Astrocyte (in vitro differentiated cells and primary cell): ENCODE measurements at regions not wholly inside any gene's neighbourhood (a gene's known extent, or its start where the extent isn't known, plus 50 kb on each side); places are given as distances from the start of the nearest gene placed in this dataset.

Experiments
- DNase-seq: peaks from one replicate; pipeline ENCODE4 v3.0.0-alpha.2; 2010; ENCODE audit warnings: low read depth
- FAIRE-seq: peaks from 2 replicates; lab custom pipeline; 2011; peaks lifted over from hg19 to GRCh38; lab: Jason Lieb, UNC
- H2AFZ ChIP-seq: 2 replicates; pipeline ENCODE4 v1.6.0; 2012; ENCODE audit warnings: low read depth, low read length, inconsistent platforms
- H3K27ac ChIP-seq: 2 replicates; pipeline ENCODE4 v1.5.1; 2011; ENCODE audit warnings: low read depth, low read length, inconsistent platforms
- H3K27me3 ChIP-seq: 2 replicates; pipeline ENCODE4 v1.6.0; 2011; ENCODE audit warnings: low read length, inconsistent platforms; ENCODE audit not compliant: insufficient read depth
- H3K36me3 ChIP-seq: 2 replicates; pipeline ENCODE4 v1.5.1; 2011; ENCODE audit warnings: low read length, inconsistent platforms; ENCODE audit not compliant: insufficient read depth
- H3K4me1 ChIP-seq: 2 replicates; pipeline ENCODE4 v1.5.1; 2011; ENCODE audit warnings: low read length, inconsistent platforms; ENCODE audit not compliant: insufficient read depth
- H3K4me2 ChIP-seq: 2 replicates; pipeline ENCODE4 v1.6.0; 2012; ENCODE audit warnings: low read length, inconsistent platforms
- H3K4me3 ChIP-seq: 2 replicates; pipeline ENCODE4 v1.5.1; 2011; ENCODE audit warnings: low read depth, mild to moderate bottlenecking, low read length, inconsistent platforms; ENCODE audit not compliant: insufficient read depth
- H3K79me2 ChIP-seq: 2 replicates; pipeline ENCODE4 v1.6.0; 2012; ENCODE audit warnings: mild to moderate bottlenecking, low read length, inconsistent platforms; ENCODE audit not compliant: insufficient read depth
- H3K9ac ChIP-seq: 2 replicates; pipeline ENCODE4 v1.6.0; 2012; ENCODE audit warnings: mild to moderate bottlenecking, low read length, inconsistent platforms
- H3K9me3 ChIP-seq: 2 replicates; pipeline ENCODE4 v1.5.1; 2012; ENCODE audit warnings: low read depth, mild to moderate bottlenecking, low read length, inconsistent platforms; ENCODE audit not compliant: insufficient read depth
- H4K20me1 ChIP-seq: 2 replicates; pipeline ENCODE4 v1.6.0; 2012; ENCODE audit warnings: low read length, inconsistent platforms; ENCODE audit not compliant: insufficient read depth
- H3K27ac Mint-ChIP-seq: one replicate; pipeline ENCODE4 v1.8.0; 2021; ENCODE audit warnings: mild to moderate bottlenecking, mixed read lengths; ENCODE audit not compliant: unreplicated experiment
- H3K27me3 Mint-ChIP-seq: one replicate; pipeline ENCODE4 v1.8.0; 2021; ENCODE audit warnings: low read depth, mixed read lengths; ENCODE audit not compliant: unreplicated experiment
- H3K36me3 Mint-ChIP-seq: one replicate; pipeline ENCODE4 v1.8.0; 2021; ENCODE audit warnings: low read depth, mixed read lengths; ENCODE audit not compliant: unreplicated experiment
- H3K4me1 Mint-ChIP-seq: one replicate; pipeline ENCODE4 v1.8.0; 2021; ENCODE audit warnings: low read depth, mixed read lengths; ENCODE audit not compliant: unreplicated experiment
- H3K4me3 Mint-ChIP-seq: one replicate; pipeline ENCODE4 v1.8.0; 2021; ENCODE audit warnings: mild to moderate bottlenecking, moderate library complexity, mixed read lengths; ENCODE audit not compliant: unreplicated experiment
- H3K9me3 Mint-ChIP-seq: one replicate; pipeline ENCODE4 v1.8.0; 2021; ENCODE audit warnings: mild to moderate bottlenecking, mixed read lengths; ENCODE audit not compliant: unreplicated experiment
- EZH2 ChIP-seq: IDR thresholded peaks from 2 replicates; pipeline ENCODE4 v1.6.1; 2012; ENCODE audit warnings: mild to moderate bottlenecking, low read length, inconsistent platforms; ENCODE audit not compliant: insufficient read depth
- TF ChIP-seq, protein P1 (sequence below): IDR thresholded peaks from 2 replicates; pipeline ENCODE4 v1.5.1; 2011; ENCODE audit warnings: low read depth, mild to moderate bottlenecking, inconsistent platforms, low read length, moderate library complexity; ENCODE audit not compliant: insufficient read depth

- Mint-ChIP-seq H3K4me3 (no peak overlapping the region), H3K27me3 (no peaks in the 10 kb centered on the region), H3K36me3 (no peaks in the 10 kb centered on the region), H3K4me1 (no peaks in the 10 kb centered on the region), H3K9me3 (no peaks in the 10 kb centered on the region), H3K27ac (no peak overlapping the region)
- Histone ChIP-seq H3K27ac (no peak overlapping the region), H3K4me3 (no peak overlapping the region), H3K4me2 (no peak overlapping the region), H3K36me3 (no peaks in the 10 kb centered on the region), H3K9ac (no peak overlapping the region), H2AFZ (no peak overlapping the region), H4K20me1 (no peaks in the 10 kb centered on the region), H3K9me3 (no peaks in the 10 kb centered on the region), H3K27me3 (no peaks in the 10 kb centered on the region), H3K79me2 (no peaks in the 10 kb centered on the region), H3K4me1 (no peaks in the 10 kb centered on the region)
- FAIRE-seq (no peak), DNase-seq (no peak)
- TF ChIP-seq, protein P1, sequence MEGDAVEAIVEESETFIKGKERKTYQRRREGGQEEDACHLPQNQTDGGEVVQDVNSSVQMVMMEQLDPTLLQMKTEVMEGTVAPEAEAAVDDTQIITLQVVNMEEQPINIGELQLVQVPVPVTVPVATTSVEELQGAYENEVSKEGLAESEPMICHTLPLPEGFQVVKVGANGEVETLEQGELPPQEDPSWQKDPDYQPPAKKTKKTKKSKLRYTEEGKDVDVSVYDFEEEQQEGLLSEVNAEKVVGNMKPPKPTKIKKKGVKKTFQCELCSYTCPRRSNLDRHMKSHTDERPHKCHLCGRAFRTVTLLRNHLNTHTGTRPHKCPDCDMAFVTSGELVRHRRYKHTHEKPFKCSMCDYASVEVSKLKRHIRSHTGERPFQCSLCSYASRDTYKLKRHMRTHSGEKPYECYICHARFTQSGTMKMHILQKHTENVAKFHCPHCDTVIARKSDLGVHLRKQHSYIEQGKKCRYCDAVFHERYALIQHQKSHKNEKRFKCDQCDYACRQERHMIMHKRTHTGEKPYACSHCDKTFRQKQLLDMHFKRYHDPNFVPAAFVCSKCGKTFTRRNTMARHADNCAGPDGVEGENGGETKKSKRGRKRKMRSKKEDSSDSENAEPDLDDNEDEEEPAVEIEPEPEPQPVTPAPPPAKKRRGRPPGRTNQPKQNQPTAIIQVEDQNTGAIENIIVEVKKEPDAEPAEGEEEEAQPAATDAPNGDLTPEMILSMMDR: no peak
- no peak for TF ChIP-seq EZH2
These were observed 751.4 kb upstream of the CTNND2 start for GRCh38 chr5:12655675-12656074.

GRCh38 chr5:12652201-12652600 is 748.0 kb upstream of the CTNND2 start:
- no peaks in the 10 kb centered on the region for H3K79me2 ChIP-seq
- no peaks in the 10 kb centered on the region for H3K27me3 ChIP-seq
- no peak overlapping the region for H3K9ac ChIP-seq
- H3K36me3 ChIP-seq: no peaks in the 10 kb centered on the region
- no peak overlapping the region for H3K27ac Mint-ChIP-seq
- no peak overlapping the region for H3K4me3 Mint-ChIP-seq
- no peak overlapping the region for H2AFZ ChIP-seq
- H4K20me1 ChIP-seq: no peaks in the 10 kb centered on the region
- H3K9me3 ChIP-seq: no peaks in the 10 kb centered on the region
- FAIRE-seq: no peak
- H3K36me3 Mint-ChIP-seq: no peaks in the 10 kb centered on the region
- no peak overlapping the region for H3K27ac ChIP-seq
- H3K4me1 Mint-ChIP-seq: no peaks in the 10 kb centered on the region
- no peaks in the 10 kb centered on the region for H3K4me1 ChIP-seq
- H3K27me3 Mint-ChIP-seq: no peaks in the 10 kb centered on the region
- no peak for TF ChIP-seq EZH2
- TF ChIP-seq, protein P1: no peak
- H3K9me3 Mint-ChIP-seq: no peaks in the 10 kb centered on the region
- H3K4me3 ChIP-seq: no peak overlapping the region
- H3K4me2 ChIP-seq: no peak overlapping the region
- no peak for DNase-seq

DNA sequence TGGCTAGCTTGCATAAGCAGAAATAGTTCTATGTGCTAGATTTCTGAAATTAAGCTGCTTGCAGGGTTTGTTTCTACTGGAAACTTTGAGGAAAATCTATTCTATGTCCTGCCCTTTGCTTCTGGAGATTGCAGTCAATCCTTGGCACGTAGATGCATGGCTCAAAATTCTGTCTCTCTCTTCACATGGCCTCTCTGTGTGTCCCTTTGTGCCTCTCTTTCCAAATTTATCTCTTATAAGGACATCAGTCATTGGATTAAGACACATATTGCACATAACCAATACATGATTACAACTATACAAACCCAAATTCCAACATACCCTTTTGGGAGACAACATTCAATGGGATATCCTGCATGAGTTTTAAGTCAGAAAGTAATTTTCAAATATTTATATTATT is 744.3 kb upstream of the CTNND2 start:
- no peaks in the 10 kb centered on the region for H3K4me1 ChIP-seq
- H3K36me3 ChIP-seq: no peaks in the 10 kb centered on the region
- H3K9me3 Mint-ChIP-seq: no peaks in the 10 kb centered on the region
- no peaks in the 10 kb centered on the region for H4K20me1 ChIP-seq
- no peak overlapping the region for H3K27ac Mint-ChIP-seq
- H3K27ac ChIP-seq: no peak overlapping the region
- no peak overlapping the region for H3K4me2 ChIP-seq
- H3K9me3 ChIP-seq: no peaks in the 10 kb centered on the region
- no peak overlapping the region for H3K9ac ChIP-seq
- no peak overlapping the region for H3K4me3 Mint-ChIP-seq
- H3K4me3 ChIP-seq: no peak overlapping the region
- DNase-seq: no peak
- H3K4me1 Mint-ChIP-seq: no peaks in the 10 kb centered on the region
- no peak for FAIRE-seq
- H3K27me3 Mint-ChIP-seq: no peaks in the 10 kb centered on the region
- H3K27me3 ChIP-seq: no peaks in the 10 kb centered on the region
- H3K36me3 Mint-ChIP-seq: no peaks in the 10 kb centered on the region
- no peak overlapping the region for H2AFZ ChIP-seq
- H3K79me2 ChIP-seq: no peaks in the 10 kb centered on the region
- no peak for TF ChIP-seq EZH2
- TF ChIP-seq, protein P1: no peak
